ENCODE measurements at regions not wholly inside any gene's neighbourhood (a gene's known extent, or its start where the extent isn't known, plus 50 kb on each side); places are given as distances from the start of the nearest gene placed in this dataset.
A peak's percentile ranks its signal among the peaks of the same experiment; 100 is the strongest.

- peak; percentile 46 for DNase-seq
Measured at GRCh38 chr12:65556676-65557437, 267.4 kb upstream of the HMGA2 start.

- no peak for DNase-seq
Measured at GRCh38 chr12:65557438-65558181, 266.7 kb upstream of the HMGA2 start.

- no peak for DNase-seq
Measured at GRCh38 chr12:65560286-65560685, 264.0 kb upstream of the HMGA2 start.

- DNase-seq, result no peak
Measured at GRCh38 chr12:65561798-65562382, 262.4 kb upstream of the HMGA2 start.

- DNase-seq, result no peak
Measured at GRCh38 chr12:65565601-65566560, 258.4 kb upstream of the HMGA2 start.

- no peak for DNase-seq
Measured at GRCh38 chr12:65566751-65567150, 257.5 kb upstream of the HMGA2 start.

GRCh38 chr12:65567820-65568219, 256.5 kb upstream of the HMGA2 start:
- no peak for DNase-seq

- DNase-seq, result no peak
Measured at GRCh38 chr12:65568517-65568916, 255.8 kb upstream of the HMGA2 start.

GRCh38 chr12:65570451-65571130, 253.7 kb upstream of the HMGA2 start:
- DNase-seq, result no peak

- no peak for DNase-seq
Measured at GRCh38 chr12:65574867-65575266, 249.4 kb upstream of the HMGA2 start.

- DNase-seq, result no peak
Measured at GRCh38 chr12:65584016-65584415, 240.3 kb upstream of the HMGA2 start.

- DNase-seq, result no peak
Measured at GRCh38 chr12:65585648-65586602, 238.4 kb upstream of the HMGA2 start.

- DNase-seq, result no peak
Measured at GRCh38 chr12:65586796-65587195, 237.5 kb upstream of the HMGA2 start.

GRCh38 chr12:65590318-65590717, 234.0 kb upstream of the HMGA2 start:
- DNase-seq, result no peak

GRCh38 chr12:65592416-65592815, 231.9 kb upstream of the HMGA2 start:
- DNase-seq, result no peak

GRCh38 chr12:65593239-65593701, 231.0 kb upstream of the HMGA2 start:
- DNase-seq, result no peak

- DNase-seq, result no peak
Measured at GRCh38 chr12:65594409-65594808, 229.9 kb upstream of the HMGA2 start.

GRCh38 chr12:65595016-65595560, 229.2 kb upstream of the HMGA2 start:
- DNase-seq, result no peak

GRCh38 chr12:65596514-65597091, 227.7 kb upstream of the HMGA2 start:
- DNase-seq, result no peak

GRCh38 chr12:65597527-65597926, 226.8 kb upstream of the HMGA2 start:
- DNase-seq, result no peak

Measured in CD4-positive, alpha-beta T cell treated with Interferon gamma for 1 hour (primary cell).